Esophagus squamous epithelium (tissue), 4 donors: ENCODE measurements at regions not wholly inside any gene's neighbourhood (a gene's known extent, or its start where the extent isn't known, plus 50 kb on each side); places are given as distances from the start of the nearest gene placed in this dataset.

Experiments
- POLR2A ChIP-seq, 4 donors: fragments of 450-650 bp; IDR thresholded peaks; one replicate each; pipeline ENCODE4 v1.6.1; 2017; ENCODE audit warnings: antibody characterized with exemption in 4 of 4, mild to moderate bottlenecking in 4 of 4, moderate library complexity in 3 of 4
- TF ChIP-seq, protein P1 (sequence below), 6 experiments: fragments of 450-650 bp in 4 of 6; fragments of 200-600 bp in 2 of 6; sonication (generic) in 2 of 6; IDR thresholded peaks; one replicate each; pipeline ENCODE4 v1.5.1; 2016 to 2019; ENCODE audit warnings: antibody characterized with exemption in 6 of 6, mild to moderate bottlenecking in 4 of 6, moderate library complexity in 4 of 6

DNA sequence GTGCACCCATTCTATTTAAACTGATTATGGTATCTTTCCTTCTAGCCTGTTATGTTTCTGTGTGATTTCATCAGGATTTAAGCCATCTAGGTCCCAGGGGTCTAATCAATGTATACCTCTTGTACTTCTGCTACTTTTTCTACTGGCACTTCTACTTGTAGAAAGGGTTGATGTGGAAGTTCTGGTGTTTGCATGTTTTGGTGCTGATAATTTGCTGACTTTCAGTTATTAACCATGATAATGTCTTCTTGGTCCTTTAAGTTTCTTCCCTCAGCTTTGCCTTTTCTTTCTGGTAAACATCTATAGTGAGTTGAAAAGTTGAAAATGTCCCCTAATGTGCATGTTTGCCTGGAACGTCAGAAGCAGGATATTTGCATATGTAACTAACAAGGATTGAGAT lies 390.6 kb upstream of the MAP3K7 start:
- TF ChIP-seq, protein P1, sequence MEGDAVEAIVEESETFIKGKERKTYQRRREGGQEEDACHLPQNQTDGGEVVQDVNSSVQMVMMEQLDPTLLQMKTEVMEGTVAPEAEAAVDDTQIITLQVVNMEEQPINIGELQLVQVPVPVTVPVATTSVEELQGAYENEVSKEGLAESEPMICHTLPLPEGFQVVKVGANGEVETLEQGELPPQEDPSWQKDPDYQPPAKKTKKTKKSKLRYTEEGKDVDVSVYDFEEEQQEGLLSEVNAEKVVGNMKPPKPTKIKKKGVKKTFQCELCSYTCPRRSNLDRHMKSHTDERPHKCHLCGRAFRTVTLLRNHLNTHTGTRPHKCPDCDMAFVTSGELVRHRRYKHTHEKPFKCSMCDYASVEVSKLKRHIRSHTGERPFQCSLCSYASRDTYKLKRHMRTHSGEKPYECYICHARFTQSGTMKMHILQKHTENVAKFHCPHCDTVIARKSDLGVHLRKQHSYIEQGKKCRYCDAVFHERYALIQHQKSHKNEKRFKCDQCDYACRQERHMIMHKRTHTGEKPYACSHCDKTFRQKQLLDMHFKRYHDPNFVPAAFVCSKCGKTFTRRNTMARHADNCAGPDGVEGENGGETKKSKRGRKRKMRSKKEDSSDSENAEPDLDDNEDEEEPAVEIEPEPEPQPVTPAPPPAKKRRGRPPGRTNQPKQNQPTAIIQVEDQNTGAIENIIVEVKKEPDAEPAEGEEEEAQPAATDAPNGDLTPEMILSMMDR (IDR thresholded peaks at IDR 0.05), result no peak
- TF ChIP-seq POLR2A (IDR thresholded peaks at IDR 0.05), result no peak
